Lower leg skin (tissue), 3 donors: ENCODE measurements at regions not wholly inside any gene's neighbourhood (a gene's known extent, or its start where the extent isn't known, plus 50 kb on each side); places are given as distances from the start of the nearest gene placed in this dataset.

ENCODE experiments used
- CTCF ChIP-seq, 3 donors: fragments of 450-650 bp; IDR thresholded peaks; one replicate each; pipeline ENCODE4 v1.5.1; 2016; ENCODE audit warnings: antibody characterized with exemption in 3 of 3, mild to moderate bottlenecking in 3 of 3, moderate library complexity in 2 of 3
- POLR2A ChIP-seq, 2 donors: fragments of 450-650 bp; IDR thresholded peaks; one replicate each; pipeline ENCODE4 v1.6.1; 2016 to 2017; ENCODE audit warnings: antibody characterized with exemption in 2 of 2, mild to moderate bottlenecking in 1 of 2, moderate library complexity in 1 of 2

- TF ChIP-seq POLR2A (IDR thresholded peaks at IDR 0.05): no peak
- no peak for TF ChIP-seq CTCF (IDR thresholded peaks at IDR 0.05)
Observed at GRCh38 chr4:173745765-173746164, 215.7 kb upstream of the HAND2 start.
